ENCODE measurements at regions not wholly inside any gene's neighbourhood (a gene's known extent, or its start where the extent isn't known, plus 50 kb on each side); places are given as distances from the start of the nearest gene placed in this dataset.
"Not testable (repeated sequence)": the region's sequence is repeated elsewhere in the genome, so short reads cannot be mapped to it uniquely, and the experiment has no call there.

DNA sequence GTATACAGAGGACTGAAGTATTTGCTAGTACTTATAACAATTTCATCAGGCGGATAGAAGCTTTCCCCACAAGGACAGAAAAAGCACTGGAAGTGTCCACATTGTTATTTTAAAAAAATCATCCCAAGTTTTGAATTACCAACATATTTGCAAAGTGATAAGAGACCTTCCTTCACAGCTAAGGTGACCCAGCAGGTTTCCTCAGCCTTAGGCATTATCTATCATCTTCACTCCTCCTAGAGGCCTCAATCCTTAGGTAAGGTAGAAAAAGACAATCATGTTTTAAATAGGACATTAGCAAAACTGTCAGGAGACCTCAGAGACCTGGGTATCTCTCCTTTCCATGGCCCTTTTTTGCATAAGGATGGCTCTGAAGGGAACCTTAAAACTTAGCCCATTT lies 72.5 kb upstream of the CHD6 start:
- no peak overlapping the region for H3K27ac ChIP-seq
- no peak for DNase-seq (ENCODE audit: extremely low spot score in 2 of 2)
- TF ChIP-seq, protein P1, sequence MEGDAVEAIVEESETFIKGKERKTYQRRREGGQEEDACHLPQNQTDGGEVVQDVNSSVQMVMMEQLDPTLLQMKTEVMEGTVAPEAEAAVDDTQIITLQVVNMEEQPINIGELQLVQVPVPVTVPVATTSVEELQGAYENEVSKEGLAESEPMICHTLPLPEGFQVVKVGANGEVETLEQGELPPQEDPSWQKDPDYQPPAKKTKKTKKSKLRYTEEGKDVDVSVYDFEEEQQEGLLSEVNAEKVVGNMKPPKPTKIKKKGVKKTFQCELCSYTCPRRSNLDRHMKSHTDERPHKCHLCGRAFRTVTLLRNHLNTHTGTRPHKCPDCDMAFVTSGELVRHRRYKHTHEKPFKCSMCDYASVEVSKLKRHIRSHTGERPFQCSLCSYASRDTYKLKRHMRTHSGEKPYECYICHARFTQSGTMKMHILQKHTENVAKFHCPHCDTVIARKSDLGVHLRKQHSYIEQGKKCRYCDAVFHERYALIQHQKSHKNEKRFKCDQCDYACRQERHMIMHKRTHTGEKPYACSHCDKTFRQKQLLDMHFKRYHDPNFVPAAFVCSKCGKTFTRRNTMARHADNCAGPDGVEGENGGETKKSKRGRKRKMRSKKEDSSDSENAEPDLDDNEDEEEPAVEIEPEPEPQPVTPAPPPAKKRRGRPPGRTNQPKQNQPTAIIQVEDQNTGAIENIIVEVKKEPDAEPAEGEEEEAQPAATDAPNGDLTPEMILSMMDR (IDR thresholded peaks at IDR 0.05) = no peak
- TF ChIP-seq POLR2AphosphoS5 (IDR thresholded peaks at IDR 0.05; ENCODE audit: insufficient read depth in 1 of 2, low read depth in 1 of 2) (no peak), POLR2A (IDR thresholded peaks at IDR 0.05) (no peak)
- no peaks in the 10 kb centered on the region for H3K36me3 ChIP-seq
- no peak overlapping the region for H3K4me3 ChIP-seq
- no peaks in the 10 kb centered on the region for H3K27me3 ChIP-seq
- no peaks in the 10 kb centered on the region for H3K9me3 ChIP-seq
- intact Hi-C loops (cut with DNase I) = no loop called here
- peaks cover 7% of the 10 kb centered on the region for H3K4me1 ChIP-seq

DNA sequence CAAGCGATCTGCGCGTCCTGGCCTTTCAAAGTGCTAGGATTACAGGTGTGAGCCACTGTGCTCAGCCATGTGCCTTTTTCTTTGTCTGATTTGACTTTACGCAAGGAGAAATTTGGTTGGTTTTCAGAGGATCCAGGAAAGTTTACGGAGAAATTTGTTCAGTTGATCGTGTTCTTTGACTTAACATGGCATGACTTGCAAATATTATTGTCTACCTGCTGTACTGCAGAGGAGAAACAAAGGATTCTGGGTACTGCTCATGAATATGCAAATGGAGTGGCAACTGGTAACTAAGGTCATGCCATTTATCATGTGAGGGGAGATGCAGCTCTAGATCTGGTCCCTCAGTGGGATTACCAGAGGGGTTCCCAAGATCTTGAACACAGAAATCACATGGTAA lies 68.8 kb upstream of the CHD6 start:
- Histone ChIP-seq H3K27me3 (no peaks in the 10 kb centered on the region), H3K27ac (no peak overlapping the region), H3K4me3 (no peak overlapping the region), H3K36me3 (no peaks in the 10 kb centered on the region), H3K9me3 (no peaks in the 10 kb centered on the region), H3K4me1 (no peaks in the 10 kb centered on the region)
- no peak for DNase-seq (ENCODE audit: extremely low spot score in 2 of 2)
- intact Hi-C loops (cut with DNase I) = no loop called here
- TF ChIP-seq POLR2AphosphoS5 (IDR thresholded peaks at IDR 0.05; ENCODE audit: insufficient read depth in 1 of 2, low read depth in 1 of 2) (no peak), POLR2A (IDR thresholded peaks at IDR 0.05) (no peak)
- TF ChIP-seq, protein P1 (IDR thresholded peaks at IDR 0.05) = no peak

DNA sequence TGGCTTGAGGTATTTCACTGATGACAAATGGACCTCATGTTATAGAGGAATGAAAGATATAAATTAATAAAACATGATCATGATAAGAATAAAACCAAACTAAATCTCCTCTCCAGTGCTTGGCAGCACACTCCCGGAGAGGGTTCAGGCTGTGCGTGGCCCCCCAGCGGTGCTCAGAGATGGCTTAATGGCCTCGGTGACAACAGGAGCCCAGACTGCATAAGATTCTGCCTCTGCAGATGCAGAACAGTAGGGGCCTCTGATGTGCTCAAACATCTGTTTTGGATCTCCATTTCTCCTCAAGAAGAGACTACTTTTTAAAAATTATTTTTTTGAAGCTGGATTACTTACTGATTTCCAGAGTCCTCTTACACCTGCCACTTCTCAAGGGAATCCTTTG lies 67.0 kb upstream of the CHD6 start:
- DNase-seq (ENCODE audit: extremely low spot score in 2 of 2); H3K4me3 ChIP-seq; H3K36me3 ChIP-seq; intact Hi-C loops (cut with DNase I); H3K27ac ChIP-seq; H3K27me3 ChIP-seq; H3K4me1 ChIP-seq; H3K9me3 ChIP-seq: not testable (repeated sequence)

DNA sequence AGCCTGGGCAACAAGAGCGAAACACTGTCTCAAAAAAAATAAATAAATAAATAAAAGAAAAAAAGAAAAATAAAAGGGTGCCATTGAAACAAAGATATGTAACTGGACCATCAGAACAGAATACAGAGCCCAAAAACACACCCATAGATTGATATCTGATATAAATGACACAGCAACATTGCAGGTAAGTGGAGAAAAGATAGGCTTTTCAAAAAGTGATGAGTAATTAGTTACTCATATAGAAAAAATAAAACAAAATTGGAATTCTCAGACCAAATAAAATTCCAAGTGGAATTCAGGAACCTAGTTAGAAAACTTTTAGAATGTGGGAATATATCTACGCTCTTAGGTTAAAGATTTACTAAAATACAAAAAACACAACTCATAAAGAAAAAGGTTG lies 60.6 kb upstream of the CHD6 start:
- no peaks in the 10 kb centered on the region for H3K27me3 ChIP-seq
- H3K4me3 ChIP-seq = no peak overlapping the region
- H3K27ac ChIP-seq = no peak overlapping the region
- TF ChIP-seq POLR2A (IDR thresholded peaks at IDR 0.05) (no peak), POLR2AphosphoS5 (IDR thresholded peaks at IDR 0.05; ENCODE audit: insufficient read depth in 1 of 2, low read depth in 1 of 2) (no peak)
- TF ChIP-seq, protein P1 (IDR thresholded peaks at IDR 0.05) = no peak
- H3K9me3 ChIP-seq = no peaks in the 10 kb centered on the region
- intact Hi-C loops (cut with DNase I) = no loop called here
- no peaks in the 10 kb centered on the region for H3K4me1 ChIP-seq
- no peaks in the 10 kb centered on the region for H3K36me3 ChIP-seq
- no peak for DNase-seq (ENCODE audit: extremely low spot score in 2 of 2)

DNA sequence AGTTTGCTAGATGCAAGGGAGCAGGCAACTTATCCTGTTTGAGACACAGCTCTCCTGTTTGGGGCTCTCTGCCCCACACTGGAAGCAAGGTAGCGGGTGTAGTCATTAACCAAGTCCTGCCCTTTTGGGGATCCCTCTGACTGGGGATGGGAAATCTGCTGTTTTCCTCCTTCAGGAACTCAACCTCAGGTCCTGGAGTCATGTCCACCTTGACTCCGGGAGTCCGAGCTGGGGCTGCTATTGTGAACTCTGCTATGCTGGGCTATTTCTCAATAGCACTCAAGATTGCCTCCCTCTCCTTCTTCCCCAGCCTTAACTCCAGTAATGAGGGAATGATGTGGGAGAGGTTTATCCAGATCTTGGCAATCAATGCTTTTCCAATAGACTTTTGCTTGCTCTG lies 54.1 kb upstream of the CHD6 start:
- Histone ChIP-seq H3K4me1 (no peaks in the 10 kb centered on the region), H3K9me3 (no peaks in the 10 kb centered on the region), H3K27me3 (no peaks in the 10 kb centered on the region), H3K4me3 (no peak overlapping the region), H3K36me3 (no peaks in the 10 kb centered on the region), H3K27ac (no peak overlapping the region)
- intact Hi-C loops (cut with DNase I) = no loop called here
- TF ChIP-seq POLR2AphosphoS5 (IDR thresholded peaks at IDR 0.05; ENCODE audit: insufficient read depth in 1 of 2, low read depth in 1 of 2) = no peak
- TF ChIP-seq, protein P1 (IDR thresholded peaks at IDR 0.05) = no peak
- TF ChIP-seq POLR2A (IDR thresholded peaks at IDR 0.05) = no peak
- DNase-seq (ENCODE audit: extremely low spot score in 2 of 2) = no peak

GRCh38 chr20:41671143-41671542 lies 53.0 kb upstream of the CHD6 start:
- no peak for DNase-seq (ENCODE audit: extremely low spot score in 2 of 2)
- Histone ChIP-seq H3K4me3 (no peak overlapping the region), H3K4me1 (no peaks in the 10 kb centered on the region), H3K9me3 (no peaks in the 10 kb centered on the region), H3K36me3 (no peaks in the 10 kb centered on the region), H3K27ac (no peak overlapping the region), H3K27me3 (no peaks in the 10 kb centered on the region)
- TF ChIP-seq, protein P1 (IDR thresholded peaks at IDR 0.05) = no peak
- TF ChIP-seq POLR2A (IDR thresholded peaks at IDR 0.05) (no peak), POLR2AphosphoS5 (IDR thresholded peaks at IDR 0.05; ENCODE audit: insufficient read depth in 1 of 2, low read depth in 1 of 2) (no peak)
- intact Hi-C loops (cut with DNase I) = no loop called here

All from vagina (tissue), 2 donors.